ENCODE measurements at regions not wholly inside any gene's neighbourhood (a gene's known extent, or its start where the extent isn't known, plus 50 kb on each side); places are given as distances from the start of the nearest gene placed in this dataset.

GRCh38 chr4:57308301-57308700 is 198.1 kb upstream of the IGFBP7 start:
- TF ChIP-seq CTCF (IDR thresholded peaks at IDR 0.05 in 2 of 3, conservative IDR thresholded peaks at IDR 0.05 in 1 of 3; ENCODE audit: control insufficient read depth in 2 of 3, extremely low read depth in 1 of 3, insufficient read depth in 1 of 3, low read depth in 3 of 3, low read length in 3 of 3) (no peak), GABPA (IDR thresholded peaks at IDR 0.05; ENCODE audit: low read depth) (no peak), ASH2L (IDR thresholded peaks at IDR 0.05; ENCODE audit: borderline replicate concordance, low read depth) (no peak), NFYB (IDR thresholded peaks at IDR 0.05; ENCODE audit: insufficient read depth, low read depth, low read length) (no peak), CREB1 (IDR thresholded peaks at IDR 0.05; ENCODE audit: low read depth) (no peak), SUPT20H (IDR thresholded peaks at IDR 0.05; ENCODE audit: borderline replicate concordance, control insufficient read depth, low read depth, low read length) (no peak), EP300 (IDR thresholded peaks at IDR 0.05; ENCODE audit: borderline replicate concordance in 1 of 2, control insufficient read depth in 1 of 2, low read depth in 2 of 2, low read length in 2 of 2) (no peak)
- TF ChIP-seq, protein P1, sequence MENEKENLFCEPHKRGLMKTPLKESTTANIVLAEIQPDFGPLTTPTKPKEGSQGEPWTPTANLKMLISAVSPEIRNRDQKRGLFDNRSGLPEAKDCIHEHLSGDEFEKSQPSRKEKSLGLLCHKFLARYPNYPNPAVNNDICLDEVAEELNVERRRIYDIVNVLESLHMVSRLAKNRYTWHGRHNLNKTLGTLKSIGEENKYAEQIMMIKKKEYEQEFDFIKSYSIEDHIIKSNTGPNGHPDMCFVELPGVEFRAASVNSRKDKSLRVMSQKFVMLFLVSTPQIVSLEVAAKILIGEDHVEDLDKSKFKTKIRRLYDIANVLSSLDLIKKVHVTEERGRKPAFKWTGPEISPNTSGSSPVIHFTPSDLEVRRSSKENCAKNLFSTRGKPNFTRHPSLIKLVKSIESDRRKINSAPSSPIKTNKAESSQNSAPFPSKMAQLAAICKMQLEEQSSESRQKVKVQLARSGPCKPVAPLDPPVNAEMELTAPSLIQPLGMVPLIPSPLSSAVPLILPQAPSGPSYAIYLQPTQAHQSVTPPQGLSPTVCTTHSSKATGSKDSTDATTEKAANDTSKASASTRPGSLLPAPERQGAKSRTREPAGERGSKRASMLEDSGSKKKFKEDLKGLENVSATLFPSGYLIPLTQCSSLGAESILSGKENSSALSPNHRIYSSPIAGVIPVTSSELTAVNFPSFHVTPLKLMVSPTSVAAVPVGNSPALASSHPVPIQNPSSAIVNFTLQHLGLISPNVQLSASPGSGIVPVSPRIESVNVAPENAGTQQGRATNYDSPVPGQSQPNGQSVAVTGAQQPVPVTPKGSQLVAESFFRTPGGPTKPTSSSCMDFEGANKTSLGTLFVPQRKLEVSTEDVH (IDR thresholded peaks at IDR 0.05; ENCODE audit: low read depth, partially characterized antibody), result no peak

Data from GM12878 (cell line).